PFSK-1 (cell line): ENCODE measurements at regions not wholly inside any gene's neighbourhood (a gene's known extent, or its start where the extent isn't known, plus 50 kb on each side); places are given as distances from the start of the nearest gene placed in this dataset.

ENCODE experiments used
- FOXP2 ChIP-seq: optimal IDR thresholded peaks from 2 replicates; pipeline ENCODE3; 2011; ENCODE audit warnings: borderline replicate concordance, control low read depth, inconsistent platforms; ENCODE audit not compliant: insufficient read depth; ENCODE audit errors: extremely low read length, extremely low read depth
- POLR2AphosphoS5 ChIP-seq: IDR thresholded peaks from 2 replicates; pipeline ENCODE4 v1.6.1; 2012; ENCODE audit warnings: low read depth, mild to moderate bottlenecking, control low read depth, low read length, moderate library complexity
- SIN3A ChIP-seq: IDR thresholded peaks from 2 replicates; pipeline ENCODE4 v1.6.1; 2012; ENCODE audit warnings: mild to moderate bottlenecking, low read length, moderate library complexity, borderline replicate concordance; ENCODE audit not compliant: insufficient read depth
- TAF1 ChIP-seq: IDR thresholded peaks from 2 replicates; pipeline ENCODE4 v1.6.1; 2012; ENCODE audit warnings: low read length, control low read depth, borderline replicate concordance; ENCODE audit not compliant: insufficient read depth
- TF ChIP-seq, protein P1 (sequence below), 2 experiments: IDR thresholded peaks; 2 replicates each; pipeline versions ENCODE4 v1.6.1 to v1.8.0; 2011 to 2012; ENCODE audit warnings: low read depth in 2 of 2, low read length in 2 of 2, control low read depth in 1 of 2, inconsistent platforms in 1 of 2, mild to moderate bottlenecking in 1 of 2, moderate library complexity in 1 of 2; ENCODE audit not compliant: insufficient read depth in 1 of 2

DNA sequence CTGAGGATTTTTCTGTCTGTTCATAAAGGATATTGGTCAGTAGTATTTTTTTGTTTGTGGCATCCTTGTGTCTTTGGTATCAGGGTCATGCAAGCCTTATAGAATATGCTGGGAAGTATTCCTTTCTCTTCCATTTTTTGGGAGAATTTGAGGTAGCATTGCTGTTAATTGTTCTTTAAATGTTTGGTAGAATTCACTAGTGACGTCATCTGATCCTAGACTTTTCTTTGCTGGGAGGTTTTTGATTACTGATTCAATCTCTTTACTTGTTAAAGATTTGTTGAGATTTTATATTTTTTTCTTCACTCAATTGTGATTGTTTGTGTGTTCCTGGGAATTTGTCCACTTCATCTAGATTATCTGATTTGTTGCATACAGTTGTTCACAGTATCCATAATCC, 234.4 kb upstream of the ATP6AP2 start:
- no peak for TF ChIP-seq SIN3A
- TF ChIP-seq, protein P1, sequence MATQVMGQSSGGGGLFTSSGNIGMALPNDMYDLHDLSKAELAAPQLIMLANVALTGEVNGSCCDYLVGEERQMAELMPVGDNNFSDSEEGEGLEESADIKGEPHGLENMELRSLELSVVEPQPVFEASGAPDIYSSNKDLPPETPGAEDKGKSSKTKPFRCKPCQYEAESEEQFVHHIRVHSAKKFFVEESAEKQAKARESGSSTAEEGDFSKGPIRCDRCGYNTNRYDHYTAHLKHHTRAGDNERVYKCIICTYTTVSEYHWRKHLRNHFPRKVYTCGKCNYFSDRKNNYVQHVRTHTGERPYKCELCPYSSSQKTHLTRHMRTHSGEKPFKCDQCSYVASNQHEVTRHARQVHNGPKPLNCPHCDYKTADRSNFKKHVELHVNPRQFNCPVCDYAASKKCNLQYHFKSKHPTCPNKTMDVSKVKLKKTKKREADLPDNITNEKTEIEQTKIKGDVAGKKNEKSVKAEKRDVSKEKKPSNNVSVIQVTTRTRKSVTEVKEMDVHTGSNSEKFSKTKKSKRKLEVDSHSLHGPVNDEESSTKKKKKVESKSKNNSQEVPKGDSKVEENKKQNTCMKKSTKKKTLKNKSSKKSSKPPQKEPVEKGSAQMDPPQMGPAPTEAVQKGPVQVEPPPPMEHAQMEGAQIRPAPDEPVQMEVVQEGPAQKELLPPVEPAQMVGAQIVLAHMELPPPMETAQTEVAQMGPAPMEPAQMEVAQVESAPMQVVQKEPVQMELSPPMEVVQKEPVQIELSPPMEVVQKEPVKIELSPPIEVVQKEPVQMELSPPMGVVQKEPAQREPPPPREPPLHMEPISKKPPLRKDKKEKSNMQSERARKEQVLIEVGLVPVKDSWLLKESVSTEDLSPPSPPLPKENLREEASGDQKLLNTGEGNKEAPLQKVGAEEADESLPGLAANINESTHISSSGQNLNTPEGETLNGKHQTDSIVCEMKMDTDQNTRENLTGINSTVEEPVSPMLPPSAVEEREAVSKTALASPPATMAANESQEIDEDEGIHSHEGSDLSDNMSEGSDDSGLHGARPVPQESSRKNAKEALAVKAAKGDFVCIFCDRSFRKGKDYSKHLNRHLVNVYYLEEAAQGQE (IDR thresholded peaks at IDR 0.05; ENCODE audit: insufficient read depth in 1 of 2, low read depth in 2 of 2, low read length in 2 of 2), result no peak
- no peak for TF ChIP-seq FOXP2
- no peak for TF ChIP-seq POLR2AphosphoS5
- TF ChIP-seq TAF1, result no peak

DNA sequence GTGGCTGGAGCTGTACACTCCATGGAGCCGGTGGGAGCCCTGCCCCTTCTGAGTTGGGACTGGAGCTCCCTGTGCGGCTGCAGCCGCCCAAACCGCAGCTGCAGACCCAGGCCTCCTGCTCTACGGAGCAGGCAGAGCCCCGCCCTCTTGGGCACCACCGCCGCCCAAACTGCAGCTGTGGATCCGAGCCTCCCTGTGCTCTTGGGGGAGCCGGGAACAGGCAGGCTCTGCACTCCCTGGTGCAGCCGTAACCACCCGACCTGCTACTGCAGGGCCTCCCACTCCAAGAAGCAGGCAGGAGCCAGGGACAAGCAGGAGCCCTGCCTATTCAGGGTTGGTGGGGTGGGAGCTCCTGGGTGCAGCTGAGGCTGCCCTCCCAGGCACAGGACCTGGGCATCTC, 237.5 kb upstream of the ATP6AP2 start:
- no peak for TF ChIP-seq FOXP2
- TF ChIP-seq POLR2AphosphoS5, result no peak
- no peak for TF ChIP-seq TAF1
- no peak for TF ChIP-seq SIN3A
- TF ChIP-seq, protein P1 (IDR thresholded peaks at IDR 0.05; ENCODE audit: insufficient read depth in 1 of 2, low read depth in 2 of 2, low read length in 2 of 2), result no peak

DNA sequence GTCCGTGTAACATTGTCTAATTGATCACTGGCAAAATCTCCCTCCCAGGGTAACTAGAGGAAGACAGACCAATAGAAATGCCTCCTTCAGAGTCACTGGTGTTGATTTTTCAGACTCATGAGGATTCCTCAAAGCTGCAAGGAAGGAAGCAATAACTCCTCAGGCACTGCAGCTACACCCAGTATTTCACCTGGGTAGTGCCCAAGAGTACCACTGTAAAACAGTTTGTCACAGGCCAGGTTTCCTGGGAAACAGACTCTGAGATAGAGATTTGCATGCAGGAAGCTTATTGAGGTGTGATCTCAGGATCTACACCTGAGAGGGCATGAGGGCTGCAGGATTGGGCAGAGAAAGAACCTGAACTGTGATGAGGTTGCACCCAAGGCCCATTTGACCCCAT, 240.7 kb upstream of the ATP6AP2 start:
- TF ChIP-seq TAF1, result no peak
- no peak for TF ChIP-seq POLR2AphosphoS5
- TF ChIP-seq, protein P1 (IDR thresholded peaks at IDR 0.05; ENCODE audit: insufficient read depth in 1 of 2, low read depth in 2 of 2, low read length in 2 of 2), result no peak
- no peak for TF ChIP-seq SIN3A
- TF ChIP-seq FOXP2, result no peak

DNA sequence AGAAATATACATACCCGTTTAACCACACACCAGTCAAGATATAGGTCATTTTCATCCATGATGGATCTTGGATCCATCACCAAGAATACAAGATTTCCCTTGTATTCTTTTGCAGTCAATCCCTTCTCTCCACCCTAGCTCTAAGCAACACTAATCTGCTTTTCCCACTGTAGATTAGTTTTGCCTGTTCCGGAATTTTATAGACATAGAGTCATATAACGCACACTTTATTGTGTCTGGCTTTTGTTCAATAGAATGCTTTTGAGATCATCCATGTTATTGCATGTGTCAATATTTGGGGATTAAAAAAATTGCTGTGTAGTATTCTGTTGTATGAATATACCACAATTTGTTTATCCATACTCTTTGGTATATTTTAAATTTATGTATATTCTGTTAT, 235.6 kb upstream of the BCOR start:
- no peak for TF ChIP-seq SIN3A
- TF ChIP-seq, protein P1 (IDR thresholded peaks at IDR 0.05; ENCODE audit: insufficient read depth in 1 of 2, low read depth in 2 of 2, low read length in 2 of 2), result no peak
- TF ChIP-seq FOXP2, result no peak

DNA sequence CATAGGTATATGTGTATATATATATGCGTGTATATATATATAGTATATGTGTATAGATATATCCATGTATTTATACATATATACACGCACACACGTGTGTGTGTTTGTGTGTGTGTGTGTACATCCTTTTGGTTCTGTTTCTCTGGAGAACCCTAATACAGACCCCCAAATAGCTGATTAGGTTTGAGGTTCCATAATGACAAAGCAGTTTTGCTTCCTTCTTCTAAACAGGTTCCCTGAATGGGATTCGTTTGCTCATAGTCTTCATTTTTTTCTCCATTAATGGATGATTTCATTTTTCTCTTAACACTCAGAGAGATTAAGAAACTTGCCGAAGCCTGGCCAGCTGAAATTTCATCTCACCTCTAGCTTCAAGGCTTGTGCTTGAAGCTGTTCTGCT, 234.0 kb upstream of the BCOR start:
- TF ChIP-seq TAF1 (no peak), FOXP2 (no peak), SIN3A (no peak), POLR2AphosphoS5 (no peak)
- TF ChIP-seq, protein P1 (IDR thresholded peaks at IDR 0.05; ENCODE audit: insufficient read depth in 1 of 2, low read depth in 2 of 2, low read length in 2 of 2), result no peak
